ENCODE measurements at regions not wholly inside any gene's neighbourhood (a gene's known extent, or its start where the extent isn't known, plus 50 kb on each side); places are given as distances from the start of the nearest gene placed in this dataset.

GRCh38 chr4:96366632-96367031, 526.7 kb downstream of the PDHA2 start:
- Histone ChIP-seq H3K9me2 (ENCODE audit: insufficient read depth) (no peaks in the 10 kb centered on the region), H3K9ac (ENCODE audit: low read length) (no peak overlapping the region), H3K79me2 (ENCODE audit: insufficient read depth, low read length) (no peaks in the 10 kb centered on the region), H3K4me1 (ENCODE audit: control insufficient read depth in 1 of 2, insufficient read depth in 2 of 2, low read length in 2 of 2) (no peaks in the 10 kb centered on the region), H3K36me3 (ENCODE audit: control insufficient read depth in 1 of 2, insufficient read depth in 2 of 2, low read length in 2 of 2) (no peaks in the 10 kb centered on the region), H4K20me1 (ENCODE audit: insufficient read depth) (no peaks in the 10 kb centered on the region), H3K4me3 (replicated peaks in 1 of 2; ENCODE audit: low read depth in 1 of 2, low read length in 2 of 2) (no peak overlapping the region), H3K9me3 (ENCODE audit: control insufficient read depth in 1 of 2, insufficient read depth in 1 of 2, low read depth in 1 of 2, low read length in 2 of 2) (0 out of 4 replicates have a peak, but pooled peaks cover 0 to 4% of the 10 kb centered on the region in 2 experiments), H3K27ac (ENCODE audit: low read depth, low read length) (no peak overlapping the region), H3K27me3 (ENCODE audit: insufficient read depth, low read length) (no peaks in the 10 kb centered on the region), H3K4me2 (ENCODE audit: low read length) (no peak overlapping the region), H2AFZ (ENCODE audit: low read depth, low read length, poor library complexity, severe bottlenecking) (no peak overlapping the region)
- TF ChIP-seq CEBPB (IDR thresholded peaks at IDR 0.05; ENCODE audit: low read depth): no peak
- TF ChIP-seq POLR2AphosphoS5 (IDR thresholded peaks at IDR 0.05; ENCODE audit: low read depth, low read length): no peak
- TF ChIP-seq ATF3 (IDR thresholded peaks at IDR 0.05): no peak
- no peak for TF ChIP-seq MAX (IDR thresholded peaks at IDR 0.05)
- TF ChIP-seq SRF (IDR thresholded peaks at IDR 0.05; ENCODE audit: low read depth): no peak
- TF ChIP-seq TCF7L2 (IDR thresholded peaks at IDR 0.05; ENCODE audit: borderline replicate concordance, extremely low read depth, insufficient read depth, insufficient read length): no peak
- TF ChIP-seq ZFX (IDR thresholded peaks at IDR 0.05): no peak
- TF ChIP-seq YY1 (IDR thresholded peaks at IDR 0.05; ENCODE audit: extremely low read depth, insufficient replicate concordance, low read depth, low read length): no peak
- DNase-seq (ENCODE audit: low read depth, low spot score): no peak
- RAD21 ChIA-PET (ENCODE audit: low non-redundant PET in 1 of 2, low total read pairs in 2 of 2, uncharacterized antibody in 2 of 2, unreplicated experiment in 2 of 2): no interaction called here
- no peak for ATAC-seq
- intact Hi-C loops (cut with micrococcal nuclease): no loop called here
- BruUV-seq (replicated peaks): no TSS peak
- POLR2A ChIA-PET: no interaction called here
- CTCF ChIA-PET: no interaction called here

GRCh38 chr4:96375367-96375766, 535.5 kb downstream of the PDHA2 start:
- no peaks in the 10 kb centered on the region for H3K9me3 ChIP-seq (ENCODE audit: control insufficient read depth in 1 of 2, insufficient read depth in 1 of 2, low read depth in 1 of 2, low read length in 2 of 2)
- no peak overlapping the region for H3K4me3 ChIP-seq (replicated peaks in 1 of 2; ENCODE audit: low read depth in 1 of 2, low read length in 2 of 2)
- H3K9me2 ChIP-seq (ENCODE audit: insufficient read depth): no peaks in the 10 kb centered on the region
- no peaks in the 10 kb centered on the region for H3K36me3 ChIP-seq (ENCODE audit: control insufficient read depth in 1 of 2, insufficient read depth in 2 of 2, low read length in 2 of 2)
- BruUV-seq (replicated peaks): no TSS peak
- peak overlapping the region; percentile 71 for H2AFZ ChIP-seq (ENCODE audit: low read depth, low read length, poor library complexity, severe bottlenecking)
- H3K27me3 ChIP-seq (ENCODE audit: insufficient read depth, low read length): no peaks in the 10 kb centered on the region
- H4K20me1 ChIP-seq (ENCODE audit: insufficient read depth): no peaks in the 10 kb centered on the region
- POLR2A ChIA-PET: no interaction called here
- H3K9ac ChIP-seq (ENCODE audit: low read length): no peak overlapping the region
- ATAC-seq: no peak
- CTCF ChIA-PET: no interaction called here
- no peaks in the 10 kb centered on the region for H3K79me2 ChIP-seq (ENCODE audit: insufficient read depth, low read length)
- RAD21 ChIA-PET (ENCODE audit: low non-redundant PET in 1 of 2, low total read pairs in 2 of 2, uncharacterized antibody in 2 of 2, unreplicated experiment in 2 of 2): no interaction called here
- no peaks in the 10 kb centered on the region for H3K4me1 ChIP-seq (ENCODE audit: control insufficient read depth in 1 of 2, insufficient read depth in 2 of 2, low read length in 2 of 2)
- intact Hi-C loops (cut with micrococcal nuclease): loop anchor here (10.0 kb wide), 1 partner anchor 1609 kb away; no protein-coding TSS in a partner anchor
- TF ChIP-seq RAD21 (IDR thresholded peaks at IDR 0.05; ENCODE audit: low read depth) (no peak), JUND (IDR thresholded peaks at IDR 0.05) (no peak), SRF (IDR thresholded peaks at IDR 0.05; ENCODE audit: low read depth) (no peak), TCF7L2 (IDR thresholded peaks at IDR 0.05; ENCODE audit: borderline replicate concordance, extremely low read depth, insufficient read depth, insufficient read length) (no peak), CTCF (IDR thresholded peaks at IDR 0.05 in 2 of 3, conservative IDR thresholded peaks at IDR 0.05 in 1 of 3; ENCODE audit: borderline replicate concordance in 1 of 3, insufficient read depth in 1 of 3, low read depth in 2 of 3, low read length in 2 of 3) (no peak)
- no peak for DNase-seq (ENCODE audit: low read depth, low spot score)
- no peak overlapping the region for H3K4me2 ChIP-seq (ENCODE audit: low read length)
- H3K27ac ChIP-seq (ENCODE audit: low read depth, low read length): no peak overlapping the region
